ENCODE measurements at regions not wholly inside any gene's neighbourhood (a gene's known extent, or its start where the extent isn't known, plus 50 kb on each side); places are given as distances from the start of the nearest gene placed in this dataset.

DNA sequence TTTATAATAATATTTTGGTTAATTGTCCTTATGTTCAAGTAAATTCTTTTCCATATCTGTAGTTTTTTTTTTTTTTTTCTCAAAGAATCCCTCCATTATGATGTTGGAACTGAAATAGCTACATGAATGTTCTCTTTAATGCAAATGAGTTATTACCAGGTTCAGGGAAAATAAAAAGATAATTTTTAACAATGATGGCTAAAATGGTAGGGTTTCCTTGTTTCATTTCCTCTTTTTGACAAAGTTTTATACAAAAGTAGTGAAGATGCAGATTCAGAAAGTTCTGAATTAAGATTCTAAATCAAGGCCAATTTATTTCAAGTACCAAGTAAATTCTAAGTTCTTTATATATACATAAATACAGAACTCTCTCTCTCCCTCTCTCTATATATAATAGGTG lies 779.0 kb upstream of the INTU start:
- TF ChIP-seq, protein P1, sequence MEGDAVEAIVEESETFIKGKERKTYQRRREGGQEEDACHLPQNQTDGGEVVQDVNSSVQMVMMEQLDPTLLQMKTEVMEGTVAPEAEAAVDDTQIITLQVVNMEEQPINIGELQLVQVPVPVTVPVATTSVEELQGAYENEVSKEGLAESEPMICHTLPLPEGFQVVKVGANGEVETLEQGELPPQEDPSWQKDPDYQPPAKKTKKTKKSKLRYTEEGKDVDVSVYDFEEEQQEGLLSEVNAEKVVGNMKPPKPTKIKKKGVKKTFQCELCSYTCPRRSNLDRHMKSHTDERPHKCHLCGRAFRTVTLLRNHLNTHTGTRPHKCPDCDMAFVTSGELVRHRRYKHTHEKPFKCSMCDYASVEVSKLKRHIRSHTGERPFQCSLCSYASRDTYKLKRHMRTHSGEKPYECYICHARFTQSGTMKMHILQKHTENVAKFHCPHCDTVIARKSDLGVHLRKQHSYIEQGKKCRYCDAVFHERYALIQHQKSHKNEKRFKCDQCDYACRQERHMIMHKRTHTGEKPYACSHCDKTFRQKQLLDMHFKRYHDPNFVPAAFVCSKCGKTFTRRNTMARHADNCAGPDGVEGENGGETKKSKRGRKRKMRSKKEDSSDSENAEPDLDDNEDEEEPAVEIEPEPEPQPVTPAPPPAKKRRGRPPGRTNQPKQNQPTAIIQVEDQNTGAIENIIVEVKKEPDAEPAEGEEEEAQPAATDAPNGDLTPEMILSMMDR (IDR thresholded peaks at IDR 0.05): no peak
- no peak for TF ChIP-seq EP300 (IDR thresholded peaks at IDR 0.05)
